Right lobe of liver (tissue), 4 donors: ENCODE measurements at regions not wholly inside any gene's neighbourhood (a gene's known extent, or its start where the extent isn't known, plus 50 kb on each side); places are given as distances from the start of the nearest gene placed in this dataset.

Experiments
- CTCF ChIP-seq, 4 donors: fragments of 200-600 bp in 3 of 4; fragments of 450-650 bp in 1 of 4; IDR thresholded peaks; one replicate each; pipeline versions ENCODE4 v1.5.1 to v1.8.0; 2016 to 2022; ENCODE audit warnings: antibody characterized with exemption in 4 of 4, mild to moderate bottlenecking in 2 of 4
- POLR2A ChIP-seq: fragments of 450-650 bp; IDR thresholded peaks from one replicate; pipeline ENCODE4 v1.6.1; 2017; ENCODE audit warnings: antibody characterized with exemption, mild to moderate bottlenecking
- donor health status: DM: no; HTN: no; CAD: no.
- donor health status: DM: no; HTN: no; CAD: no.
- donor health status: DM: no; HTN: yes; CAD: no.

- TF ChIP-seq CTCF (IDR thresholded peaks at IDR 0.05): no peak
- no peak for TF ChIP-seq POLR2A
Measured at GRCh38 chr10:44755481-44755880, 155.7 kb upstream of the TMEM72 start.
